GM10248 (cell line): ENCODE measurements at regions not wholly inside any gene's neighbourhood (a gene's known extent, or its start where the extent isn't known, plus 50 kb on each side); places are given as distances from the start of the nearest gene placed in this dataset.
"Not testable (repeated sequence)": the region's sequence is repeated elsewhere in the genome, so short reads cannot be mapped to it uniquely, and the experiment has no call there.

Experiments
- CTCF ChIA-PET: fragments of 300-600 bp; sonication (Branson Sonifier 250); formaldehyde crosslinking; extraction: SDS; loops from one replicate; lab custom pipeline; 2021; ENCODE audit warnings: antibody characterized with exemption; lab: Yijun Ruan, JAX
- POLR2A ChIA-PET: fragments of 350-650 bp; sonication (Branson Sonifier 250); formaldehyde crosslinking; extraction: SDS; loops from one replicate; lab custom pipeline; 2020; ENCODE audit warnings: antibody characterized with exemption; lab: Yijun Ruan, JAX
- DNase-seq: peaks from one replicate; pipeline ENCODE4 v3.0.0; 2012; ENCODE audit errors: extremely low spot score
- CTCF ChIP-seq: IDR thresholded peaks from 2 replicates; pipeline ENCODE4 v1.5.1; 2012; ENCODE audit warnings: mild to moderate bottlenecking, low read depth; ENCODE audit errors: extremely low read depth, missing control alignments, control extremely low read depth

- ChIA-PET CTCF (interaction anchor here (1.2 kb wide), 1 partner anchor 39 kb away, joined by 3 read pairs; no protein-coding TSS in a partner anchor), POLR2A (no interaction called here)
- TF ChIP-seq CTCF, result no peak
- DNase-seq, result no peak
These were observed 191.3 kb upstream of the MYLIP start for GRCh38 chr6:15937602-15938001.

GRCh38 chr6:15936503-15936902 lies 192.4 kb upstream of the MYLIP start:
- no peak for TF ChIP-seq CTCF
- DNase-seq, result peak; percentile 34
- ChIA-PET POLR2A (no interaction called here), CTCF (no interaction called here)

- POLR2A ChIA-PET, result no interaction called here
- no peak for TF ChIP-seq CTCF
- DNase-seq, result no peak
- CTCF ChIA-PET, result interaction anchor here (0.7 to 1.4 kb wide), 2 partner anchors 97 to 193 kb away, joined by 3 read pairs; partner anchors contain the start of gene MYLIP
These were observed 193.2 kb upstream of the MYLIP start for GRCh38 chr6:15935661-15936060.

- DNase-seq, POLR2A ChIA-PET: not testable (repeated sequence)
- CTCF ChIA-PET, result interaction anchor here (1.5 kb wide), 1 partner anchor 12 kb away, joined by 5 read pairs; no protein-coding TSS in a partner anchor
These were observed 197.2 kb upstream of the MYLIP start for GRCh38 chr6:15931697-15932096.

- DNase-seq, result no peak
- ChIA-PET POLR2A (no interaction called here), CTCF (no interaction called here)
- TF ChIP-seq CTCF, result no peak
These were observed 198.7 kb upstream of the MYLIP start for GRCh38 chr6:15930207-15930606.

GRCh38 chr6:15929685-15930084 lies 199.2 kb upstream of the MYLIP start:
- no peak for TF ChIP-seq CTCF
- DNase-seq, result no peak
- POLR2A ChIA-PET, result no interaction called here
- CTCF ChIA-PET, result no interaction called here

- ChIA-PET CTCF (interaction anchor here (1.3 kb wide), 1 partner anchor 34 kb away, joined by 3 read pairs; no protein-coding TSS in a partner anchor), POLR2A (interaction anchor here (0.5 kb wide), 1 partner anchor 265 kb away, joined by 4 read pairs; the partner anchor contains the start of gene DTNBP1)
- DNase-seq, result no peak
- TF ChIP-seq CTCF, result no peak
These were observed 201.2 kb upstream of the MYLIP start for GRCh38 chr6:15927531-15928225.
